Aorta (tissue), 5 donors: ENCODE measurements at regions not wholly inside any gene's neighbourhood (a gene's known extent, or its start where the extent isn't known, plus 50 kb on each side); places are given as distances from the start of the nearest gene placed in this dataset.

Experiments
- ATAC-seq: fragments of 200-7000 bp; cut with Tn5 transposase; one replicate; pipeline ENCODE4 v1.9.1; 2022; ENCODE audit warnings: moderate library complexity; ENCODE audit not compliant: low FRiP score
- DNase-seq, 2 donors: peaks; one replicate each; pipeline ENCODE4 v3.0.0-alpha.2; 2020
- H3K27ac ChIP-seq, 2 donors: one replicate each; pipeline ENCODE4 v1.5.1; 2013; ENCODE audit warnings: low read length in 2 of 2, mild to moderate bottlenecking in 2 of 2, moderate library complexity in 2 of 2, control low read depth in 1 of 2, inconsistent platforms in 1 of 2, low read depth in 1 of 2
- H3K27me3 ChIP-seq, 2 donors: one replicate each; pipeline ENCODE4 v1.6.1; 2013; ENCODE audit warnings: control low read depth in 1 of 2, low read length in 1 of 2, mild to moderate bottlenecking in 1 of 2, moderate library complexity in 1 of 2; ENCODE audit not compliant: insufficient read depth in 2 of 2, control insufficient read depth in 1 of 2
- H3K36me3 ChIP-seq, 2 donors: one replicate each; pipeline ENCODE4 v1.6.1; 2013; ENCODE audit warnings: control low read depth in 1 of 2, low read length in 1 of 2, mild to moderate bottlenecking in 1 of 2; ENCODE audit not compliant: insufficient read depth in 2 of 2, control insufficient read depth in 1 of 2
- H3K4me1 ChIP-seq, 2 donors: one replicate each; pipeline ENCODE4 v1.6.1; 2013; ENCODE audit warnings: low read length in 2 of 2, control low read depth in 1 of 2, mild to moderate bottlenecking in 1 of 2, moderate library complexity in 1 of 2; ENCODE audit not compliant: insufficient read depth in 2 of 2, control insufficient read depth in 1 of 2
- H3K4me3 ChIP-seq, 2 donors: one replicate each; pipeline ENCODE4 v1.5.1; 2013; ENCODE audit warnings: low read length in 2 of 2, control low read depth in 1 of 2, mild to moderate bottlenecking in 1 of 2
- H3K9me3 ChIP-seq: one replicate; pipeline ENCODE4 v1.6.1; 2013; ENCODE audit warnings: mild to moderate bottlenecking, low read length; ENCODE audit not compliant: control insufficient read depth
- WGBS, 2 donors: extraction: QIAGEN DNeasy Blood & Tissue Kit; methylation state at CpG; one replicate each; pipeline ENCODE4 v1.1.7; 2013; 5-methylcytosine and 5-hydroxymethylcytosine counted together
- intact Hi-C, 2 donors: fragments of 100-400 bp; cut with DNase I; formaldehyde crosslinking; loops; one replicate each; pipeline versions ENCODE4 v1.14.2 to v1.15.0; 2022
- donor health status: healthy with polysubstance abuse.
- donor health status: Bipolar disorder and iron deficiency.
- donor health status: DM: no; HTN: no; CAD: no.
- donor health status: DM: no; HTN: no; CAD: no.
- donor health status: DM: yes; HTN: yes; CAD: no.

- H3K4me3 ChIP-seq = no peak overlapping the region
- 61% methylated on average over 3 of the region's 3 CpGs for WGBS, 2 donors
- no peaks in the 10 kb centered on the region for H3K36me3 ChIP-seq
- H3K27ac ChIP-seq = no peak overlapping the region
- no peaks in the 10 kb centered on the region for H3K9me3 ChIP-seq
- intact Hi-C loops = no loop called here
- no peaks in the 10 kb centered on the region for H3K27me3 ChIP-seq
- H3K4me1 ChIP-seq = no peaks in the 10 kb centered on the region
- ATAC-seq (no peak), DNase-seq (no peak)
Measured at GRCh38 chr13:48153186-48153585, 58.3 kb upstream of the MED4 start.

GRCh38 chr13:48151363-48152161, 56.7 kb upstream of the MED4 start:
- no peak overlapping the region for H3K27ac ChIP-seq
- DNase-seq (no peak), ATAC-seq (no peak)
- no peaks in the 10 kb centered on the region for H3K4me1 ChIP-seq
- intact Hi-C loops = no loop called here
- H3K36me3 ChIP-seq = no peaks in the 10 kb centered on the region
- WGBS, 2 donors = 71 to 74% methylated on average over 5 of the region's 5 CpGs
- no peak overlapping the region for H3K4me3 ChIP-seq
- H3K9me3 ChIP-seq = no peaks in the 10 kb centered on the region
- no peaks in the 10 kb centered on the region for H3K27me3 ChIP-seq

- no peak for ATAC-seq
- no peaks in the 10 kb centered on the region for H3K27me3 ChIP-seq
- no peaks in the 10 kb centered on the region for H3K9me3 ChIP-seq
- H3K27ac ChIP-seq = no peak overlapping the region
- WGBS, 2 donors = 76 to 79% methylated on average over 6 of the region's 6 CpGs
- no peak overlapping the region for H3K4me3 ChIP-seq
- no peaks in the 10 kb centered on the region for H3K36me3 ChIP-seq
- DNase-seq = no peak
- intact Hi-C loops = no loop called here
- H3K4me1 ChIP-seq = peaks cover 0 to 4% of the 10 kb centered on the region in 2 donors
Measured at GRCh38 chr13:48148454-48148853, 53.5 kb upstream of the MED4 start.

GRCh38 chr13:48146636-48147035, 51.7 kb upstream of the MED4 start:
- no peak overlapping the region for H3K4me3 ChIP-seq
- H3K27me3 ChIP-seq = no peaks in the 10 kb centered on the region
- H3K36me3 ChIP-seq = no peaks in the 10 kb centered on the region
- H3K9me3 ChIP-seq = no peaks in the 10 kb centered on the region
- intact Hi-C loops = no loop called here
- WGBS, 2 donors = 97 to 98% methylated on average over 2 of the region's 2 CpGs
- no peak overlapping the region for H3K27ac ChIP-seq
- ATAC-seq = no peak
- no peak for DNase-seq
- H3K4me1 ChIP-seq = peaks cover 0 to 4% of the 10 kb centered on the region in 2 donors

- H3K9me3 ChIP-seq = no peaks in the 10 kb centered on the region
- no peak overlapping the region for H3K27ac ChIP-seq
- no peak for ATAC-seq
- H3K4me3 ChIP-seq = no peak overlapping the region
- H3K27me3 ChIP-seq = no peaks in the 10 kb centered on the region
- WGBS, 2 donors = 99 to 100% methylated on average over 1 of the region's 1 CpG
- H3K36me3 ChIP-seq = no peaks in the 10 kb centered on the region
- intact Hi-C loops = no loop called here
- H3K4me1 ChIP-seq = peaks cover 0 to 4% of the 10 kb centered on the region in 2 donors
- no peak for DNase-seq
Measured at GRCh38 chr13:48146122-48146521, 51.2 kb upstream of the MED4 start.
